Gastrocnemius medialis (tissue), 4 donors: ENCODE measurements at regions not wholly inside any gene's neighbourhood (a gene's known extent, or its start where the extent isn't known, plus 50 kb on each side); places are given as distances from the start of the nearest gene placed in this dataset.

ENCODE experiments used
- ATAC-seq, 2 donors: fragments of 150-250 bp; one replicate each; pipeline ENCODE4 v1.9.1; 2016
- DNase-seq, 2 donors: peaks; one replicate each; pipeline ENCODE4 v3.0.0-alpha.2; 2019
- H3K27ac ChIP-seq, 4 donors: fragments of 200-600 bp; sonication (generic); 1 replicate in 1 of 4; 2 replicates in 3 of 4; pipeline ENCODE4 v1.5.1; 2016 to 2018; ENCODE audit warnings: mild to moderate bottlenecking in 2 of 4, moderate library complexity in 1 of 4
- H3K27me3 ChIP-seq, 3 donors: fragments of 200-600 bp; sonication (generic) in 2 of 3; 1 replicate in 1 of 3; 2 replicates in 2 of 3; pipeline versions ENCODE4 v1.5.1 to v1.6.0; 2016 to 2019; ENCODE audit warnings: mild to moderate bottlenecking in 1 of 3, moderate library complexity in 1 of 3
- H3K36me3 ChIP-seq, 2 donors: fragments of 200-600 bp; sonication (generic) in 1 of 2; one replicate each; pipeline ENCODE4 v1.5.1; 2017 to 2018
- H3K4me1 ChIP-seq, 2 donors: fragments of 200-600 bp; sonication (generic) in 1 of 2; one replicate each; pipeline ENCODE4 v1.5.1; 2016 to 2017; ENCODE audit warnings: mild to moderate bottlenecking in 2 of 2
- H3K4me3 ChIP-seq, 4 donors: fragments of 200-600 bp; sonication (generic) in 3 of 4; 1 replicate in 1 of 4; 2 replicates in 3 of 4; pipeline ENCODE4 v1.5.1; 2016 to 2019; ENCODE audit warnings: mild to moderate bottlenecking in 2 of 4
- H3K9me3 ChIP-seq, 3 donors: fragments of 200-600 bp; sonication (generic) in 2 of 3; 1 replicate in 1 of 3; 2 replicates in 2 of 3; pipeline ENCODE4 v1.5.1; 2016 to 2019
- CTCF ChIP-seq, 5 experiments: fragments of 450-650 bp in 3 of 5; fragments of 200-600 bp in 2 of 5; sonication (generic) in 2 of 5; IDR thresholded peaks in 4 of 5; conservative IDR thresholded peaks in 1 of 5; 1 replicate in 4 of 5; 2 replicates in 1 of 5; pipeline ENCODE4 v1.5.1; 2016 to 2019; ENCODE audit warnings: antibody characterized with exemption in 5 of 5, mild to moderate bottlenecking in 3 of 5, moderate library complexity in 3 of 5
- POLR2A ChIP-seq, 2 donors: fragments of 450-650 bp; IDR thresholded peaks; one replicate each; pipeline ENCODE4 v1.6.1; 2017; ENCODE audit warnings: antibody characterized with exemption in 2 of 2, mild to moderate bottlenecking in 2 of 2, moderate library complexity in 2 of 2
- in situ Hi-C, 4 donors: fragments of 200-750 bp; cut with MboI; loops; one replicate each; pipeline versions ENCODE4 v1.15.0 to v1.8.0; 2017; ENCODE audit warnings: low sequenced_read_pairs in 4 of 4
- intact Hi-C: fragments of 100-400 bp; cut with DNase I; formaldehyde crosslinking; loops from one replicate; pipeline ENCODE4 v1.15.1; 2023; ENCODE audit warnings: low total_unique reads

DNA sequence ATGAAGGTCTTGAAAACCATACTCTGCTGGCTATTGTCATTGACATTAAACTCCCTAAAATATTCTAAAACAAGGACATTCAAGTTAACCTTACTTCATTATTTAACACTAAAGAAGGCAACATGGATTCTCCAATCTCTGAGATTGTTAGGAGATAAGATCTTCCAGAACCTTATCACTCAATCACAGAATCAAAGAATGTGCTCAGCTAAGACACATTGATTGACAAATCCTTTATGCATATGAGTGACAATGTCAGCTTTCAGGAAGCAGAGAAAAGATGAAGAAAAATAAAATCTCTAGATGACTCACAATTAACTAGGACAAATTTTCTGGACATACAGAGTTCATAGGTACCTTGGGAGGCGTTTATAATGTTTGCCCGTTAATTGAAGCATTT is 787.2 kb downstream of the TSN start:
- Histone ChIP-seq H3K4me1 (no peaks in the 10 kb centered on the region), H3K27me3 (no peaks in the 10 kb centered on the region), H3K36me3 (no peaks in the 10 kb centered on the region), H3K4me3 (no peak overlapping the region), H3K27ac (no peak overlapping the region), H3K9me3 (no peaks in the 10 kb centered on the region)
- ATAC-seq (no peak), DNase-seq (no peak)
- in situ Hi-C loops, result no loop called here
- TF ChIP-seq CTCF (IDR thresholded peaks at IDR 0.05 in 4 of 5, conservative IDR thresholded peaks at IDR 0.05 in 1 of 5), result no peak
- TF ChIP-seq POLR2A (IDR thresholded peaks at IDR 0.05), result no peak
- intact Hi-C loops, result no loop called here

GRCh38 chr2:122543815-122544214 is 788.4 kb downstream of the TSN start:
- ATAC-seq, result no peak
- no peak overlapping the region for H3K27ac ChIP-seq
- H3K4me3 ChIP-seq, result no peak overlapping the region
- no peaks in the 10 kb centered on the region for H3K36me3 ChIP-seq
- in situ Hi-C loops, result no loop called here
- intact Hi-C loops, result no loop called here
- DNase-seq, result no peak
- H3K9me3 ChIP-seq, result no peaks in the 10 kb centered on the region
- H3K4me1 ChIP-seq, result no peaks in the 10 kb centered on the region
- H3K27me3 ChIP-seq, result no peaks in the 10 kb centered on the region
- no peak for TF ChIP-seq POLR2A (IDR thresholded peaks at IDR 0.05)
- no peak for TF ChIP-seq CTCF (IDR thresholded peaks at IDR 0.05 in 4 of 5, conservative IDR thresholded peaks at IDR 0.05 in 1 of 5)

GRCh38 chr2:122545821-122546220 is 790.4 kb downstream of the TSN start:
- intact Hi-C loops (no loop called here), in situ Hi-C loops (no loop called here)
- no peak for DNase-seq

DNA sequence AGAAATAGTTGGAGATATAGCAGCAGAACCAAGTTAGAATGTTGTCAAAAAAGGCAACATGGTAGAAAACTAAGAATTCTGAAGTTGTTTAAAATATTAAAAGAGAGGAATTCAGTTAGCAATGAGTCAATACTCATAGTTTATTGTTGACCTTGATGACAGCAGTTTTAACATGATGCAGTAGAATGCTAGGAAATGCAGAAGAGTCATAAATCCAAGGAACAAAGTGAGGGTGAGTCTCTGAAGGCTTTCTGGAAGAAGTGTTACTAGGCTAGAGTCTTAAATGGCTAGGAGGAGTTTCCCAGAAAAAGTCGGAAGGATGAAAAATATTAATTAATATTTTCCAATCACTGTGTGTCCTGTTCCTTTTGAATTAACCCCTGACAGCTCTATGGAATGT is 807.3 kb downstream of the TSN start:
- Histone ChIP-seq H3K27ac (no peak overlapping the region), H3K36me3 (no peaks in the 10 kb centered on the region), H3K27me3 (no peaks in the 10 kb centered on the region), H3K4me1 (no peaks in the 10 kb centered on the region), H3K4me3 (no peak overlapping the region), H3K9me3 (no peaks in the 10 kb centered on the region)
- DNase-seq, result no peak
- in situ Hi-C loops, result no loop called here
- ATAC-seq, result no peak
- TF ChIP-seq CTCF (IDR thresholded peaks at IDR 0.05 in 4 of 5, conservative IDR thresholded peaks at IDR 0.05 in 1 of 5), result no peak
- TF ChIP-seq POLR2A (IDR thresholded peaks at IDR 0.05), result no peak
- intact Hi-C loops, result no loop called here

More at GRCh38 chr2:122545821-122546220, 790.4 kb downstream of the TSN start:
- Histone ChIP-seq H3K4me1 (no peaks in the 10 kb centered on the region), H3K9me3 (no peaks in the 10 kb centered on the region), H3K27ac (no peak overlapping the region), H3K27me3 (no peaks in the 10 kb centered on the region), H3K4me3 (no peak overlapping the region), H3K36me3 (no peaks in the 10 kb centered on the region)
- ATAC-seq, result no peak
- TF ChIP-seq POLR2A (IDR thresholded peaks at IDR 0.05) (no peak), CTCF (IDR thresholded peaks at IDR 0.05 in 4 of 5, conservative IDR thresholded peaks at IDR 0.05 in 1 of 5) (no peak)

DNA sequence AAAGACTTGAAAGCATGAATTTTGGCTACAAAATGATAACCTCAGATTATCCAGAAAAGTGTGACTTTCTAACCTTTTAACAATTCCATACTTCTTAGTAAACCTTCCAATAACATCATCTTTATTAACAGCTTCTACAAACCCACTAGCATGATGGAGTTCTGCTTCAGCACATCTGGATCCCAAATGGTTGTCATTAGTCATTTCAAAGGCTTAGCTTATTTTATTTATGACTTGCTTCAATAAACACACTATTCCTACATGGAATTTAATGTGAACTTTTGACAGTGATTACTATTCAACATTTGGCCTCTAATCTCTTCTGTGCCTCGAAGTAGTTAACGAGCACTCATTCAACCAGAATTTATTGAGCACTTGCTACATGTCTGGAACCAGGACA is 808.3 kb downstream of the TSN start:
- in situ Hi-C loops (no loop called here), intact Hi-C loops (no loop called here)
- TF ChIP-seq POLR2A (IDR thresholded peaks at IDR 0.05) (no peak), CTCF (IDR thresholded peaks at IDR 0.05 in 4 of 5, conservative IDR thresholded peaks at IDR 0.05 in 1 of 5) (no peak)
- Histone ChIP-seq H3K27me3 (no peaks in the 10 kb centered on the region), H3K4me3 (no peak overlapping the region), H3K27ac (no peak overlapping the region), H3K4me1 (no peaks in the 10 kb centered on the region), H3K9me3 (no peaks in the 10 kb centered on the region), H3K36me3 (no peaks in the 10 kb centered on the region)
- no peak for ATAC-seq
- no peak for DNase-seq
